HG03196 (cell line): ENCODE measurements at regions not wholly inside any gene's neighbourhood (a gene's known extent, or its start where the extent isn't known, plus 50 kb on each side); places are given as distances from the start of the nearest gene placed in this dataset.

Source experiments
- ATAC-seq: cut with Tn5 transposase; IDR thresholded peaks from one replicate; pipeline ENCODE4 v1.9.1; 2021; ENCODE audit not compliant: unreplicated experiment

DNA sequence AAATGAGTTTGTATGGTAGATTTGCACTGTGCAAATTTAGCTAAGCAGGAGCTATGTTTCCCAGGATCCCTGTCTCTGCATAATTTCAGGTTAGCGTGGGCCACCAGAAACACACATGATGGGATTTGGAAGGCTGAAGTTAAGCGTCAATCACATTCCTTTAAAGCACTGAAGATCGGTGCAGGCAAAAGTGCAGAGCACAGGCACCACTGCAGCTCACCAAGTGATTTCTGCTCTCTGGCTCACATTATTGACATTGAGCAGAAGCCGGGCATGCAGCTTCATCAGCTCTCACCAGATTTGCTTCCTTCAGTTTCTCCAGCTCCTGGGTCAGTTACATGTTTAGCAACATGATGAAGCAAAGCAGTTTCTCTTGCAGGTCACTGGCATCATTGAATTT lies 256.4 kb upstream of the TGFBR2 start:
- ATAC-seq = no peak

DNA sequence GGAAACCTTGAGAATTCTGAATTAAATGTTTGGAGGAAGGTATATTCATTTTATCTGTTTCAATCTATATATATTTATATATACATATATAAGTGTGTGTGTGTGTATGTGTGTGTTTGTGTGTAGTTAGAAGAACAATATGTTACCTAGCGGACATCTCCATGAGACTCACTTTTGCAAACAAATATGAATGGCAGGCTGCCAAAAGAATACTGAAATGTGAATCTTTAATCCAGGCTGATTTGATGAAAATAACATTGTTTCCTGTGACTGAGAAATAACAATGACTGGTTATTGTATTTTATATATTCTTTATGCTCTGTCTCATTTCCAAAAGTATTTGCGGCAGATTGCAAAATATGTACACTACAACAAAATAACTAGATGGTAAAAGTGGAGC lies 255.5 kb upstream of the TGFBR2 start:
- no peak for ATAC-seq

DNA sequence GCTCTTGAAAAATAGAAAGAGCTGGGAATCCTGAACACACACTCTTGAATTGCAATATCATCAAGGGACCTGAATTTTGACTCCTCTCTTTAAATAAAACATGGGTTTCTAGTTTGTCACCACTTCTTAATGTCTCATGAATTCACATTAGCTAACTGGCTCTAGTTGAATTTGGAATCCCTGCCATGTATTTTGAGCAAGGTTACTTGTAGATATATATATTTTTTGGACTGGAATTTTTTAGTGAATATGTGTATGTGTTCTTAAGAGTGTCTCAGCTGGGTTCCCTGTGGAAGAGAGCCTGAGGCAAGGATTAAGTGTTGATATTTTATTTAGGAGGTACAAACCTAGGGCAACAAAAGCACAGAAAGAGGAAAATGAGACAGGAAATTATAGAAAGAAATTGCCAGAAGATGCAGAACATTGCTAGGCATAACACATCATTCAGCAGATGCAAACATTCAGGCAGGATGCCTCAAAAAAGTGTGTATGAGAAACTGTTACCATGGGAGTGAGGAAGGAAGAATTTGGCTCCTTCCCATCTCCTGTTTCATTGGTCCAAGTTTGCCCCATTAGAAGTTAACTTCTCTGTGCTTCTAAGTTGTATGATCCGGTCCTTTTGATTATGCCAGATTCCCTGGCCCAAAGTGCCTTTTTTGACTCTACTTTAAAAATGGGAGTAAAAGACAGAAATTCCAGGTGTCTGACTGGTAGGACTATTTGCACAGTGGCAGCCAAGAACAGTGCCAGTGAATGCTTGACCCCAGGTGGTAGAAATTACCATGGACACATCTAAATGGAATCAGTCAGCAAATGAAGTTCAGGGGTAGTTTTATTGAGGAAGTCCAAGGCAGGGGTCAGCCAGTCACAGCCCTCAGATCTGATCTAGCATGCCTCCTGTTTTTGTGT lies 253.7 kb upstream of the TGFBR2 start:
- ATAC-seq = no peak

DNA sequence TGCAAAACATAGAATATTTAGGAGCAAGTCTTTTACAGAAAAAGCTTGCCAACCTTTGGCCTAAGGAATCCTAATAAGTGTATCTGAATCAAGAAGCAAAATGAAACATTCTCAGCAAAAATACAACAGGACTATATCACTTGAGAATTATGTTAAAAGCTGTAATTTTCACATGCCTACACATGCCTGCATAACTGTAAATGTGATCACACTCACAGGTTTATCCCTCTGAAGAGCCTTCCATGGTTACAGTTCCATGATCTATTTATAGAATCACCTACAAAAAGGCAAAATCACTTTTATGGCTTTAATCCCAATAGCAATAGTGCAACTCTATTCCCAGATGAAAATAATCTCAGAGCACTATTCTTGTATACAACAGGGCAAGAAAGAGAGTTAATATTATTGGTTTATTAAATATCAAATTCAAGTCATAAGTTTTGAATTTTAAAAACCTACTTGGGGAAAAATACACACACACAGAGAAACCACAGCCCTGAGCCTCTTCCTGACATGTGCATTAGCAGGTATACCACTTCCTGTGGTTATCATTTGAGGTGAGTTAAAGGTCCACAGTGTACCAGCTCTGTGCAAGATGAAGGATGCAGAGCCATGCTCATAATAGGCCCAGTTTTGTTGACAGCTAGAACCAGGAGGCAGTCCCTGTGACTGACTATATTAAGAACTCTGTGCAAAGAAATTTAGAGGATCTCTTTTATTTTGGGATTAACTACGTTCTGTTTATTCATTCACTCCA lies 252.5 kb upstream of the TGFBR2 start:
- ATAC-seq = peak; percentile 100

DNA sequence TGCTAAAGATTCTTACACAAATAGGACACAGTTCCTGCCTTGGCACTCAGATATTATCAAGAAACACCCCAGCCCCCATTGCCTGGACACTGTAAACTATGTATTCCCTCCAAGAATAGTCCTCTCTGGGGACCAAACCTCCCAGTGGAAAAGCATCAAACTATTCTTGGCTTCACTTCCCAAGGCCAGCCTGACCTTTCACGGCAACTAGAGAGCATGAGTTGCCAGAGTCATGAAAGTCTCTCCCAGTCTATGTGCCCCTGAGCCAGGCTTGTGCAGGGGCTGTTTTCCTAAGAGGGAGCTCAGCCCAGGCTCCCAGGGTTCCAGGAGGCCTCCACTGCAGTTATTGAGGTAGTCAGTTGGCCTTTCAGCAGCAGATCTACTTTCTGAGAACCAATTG lies 251.9 kb upstream of the TGFBR2 start:
- no peak for ATAC-seq

DNA sequence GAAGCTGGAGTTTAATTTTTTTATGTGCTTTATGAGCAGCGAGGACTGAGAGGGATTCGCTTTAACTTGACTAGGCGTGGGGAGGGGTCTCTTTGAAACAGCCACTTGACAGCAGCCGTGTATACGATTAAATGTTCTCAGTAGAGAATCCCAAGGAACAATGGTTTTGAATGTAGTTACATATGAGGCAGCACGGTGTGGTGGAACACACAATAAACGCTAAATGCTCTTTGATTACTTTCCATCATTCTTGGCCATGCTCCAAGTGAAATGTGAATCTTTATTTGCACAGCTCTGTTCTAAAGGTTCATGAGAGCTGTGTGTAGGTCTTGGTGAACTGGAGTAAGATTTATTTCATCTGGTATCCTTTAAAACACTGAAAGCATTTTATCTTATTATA lies 251.4 kb upstream of the TGFBR2 start:
- no peak for ATAC-seq

DNA sequence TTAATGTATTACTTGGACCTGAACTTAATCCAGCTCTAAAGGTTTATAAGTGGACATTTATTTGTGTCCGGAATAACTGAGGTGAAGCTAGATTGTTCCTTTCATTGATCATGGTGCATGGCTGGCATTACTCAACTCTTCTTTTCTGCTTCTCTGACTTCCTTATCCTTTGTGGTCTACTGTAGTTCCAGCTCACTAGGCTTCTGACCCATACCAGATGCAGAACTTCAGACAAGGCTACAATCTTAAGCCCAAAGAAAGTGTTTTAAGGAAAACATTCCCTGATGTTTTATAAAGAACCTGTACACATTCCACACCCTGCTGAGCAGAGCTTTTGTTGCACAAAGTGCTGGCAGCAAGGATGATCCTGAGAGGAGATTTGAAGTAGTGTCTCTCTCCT lies 250.8 kb upstream of the TGFBR2 start:
- ATAC-seq = no peak

DNA sequence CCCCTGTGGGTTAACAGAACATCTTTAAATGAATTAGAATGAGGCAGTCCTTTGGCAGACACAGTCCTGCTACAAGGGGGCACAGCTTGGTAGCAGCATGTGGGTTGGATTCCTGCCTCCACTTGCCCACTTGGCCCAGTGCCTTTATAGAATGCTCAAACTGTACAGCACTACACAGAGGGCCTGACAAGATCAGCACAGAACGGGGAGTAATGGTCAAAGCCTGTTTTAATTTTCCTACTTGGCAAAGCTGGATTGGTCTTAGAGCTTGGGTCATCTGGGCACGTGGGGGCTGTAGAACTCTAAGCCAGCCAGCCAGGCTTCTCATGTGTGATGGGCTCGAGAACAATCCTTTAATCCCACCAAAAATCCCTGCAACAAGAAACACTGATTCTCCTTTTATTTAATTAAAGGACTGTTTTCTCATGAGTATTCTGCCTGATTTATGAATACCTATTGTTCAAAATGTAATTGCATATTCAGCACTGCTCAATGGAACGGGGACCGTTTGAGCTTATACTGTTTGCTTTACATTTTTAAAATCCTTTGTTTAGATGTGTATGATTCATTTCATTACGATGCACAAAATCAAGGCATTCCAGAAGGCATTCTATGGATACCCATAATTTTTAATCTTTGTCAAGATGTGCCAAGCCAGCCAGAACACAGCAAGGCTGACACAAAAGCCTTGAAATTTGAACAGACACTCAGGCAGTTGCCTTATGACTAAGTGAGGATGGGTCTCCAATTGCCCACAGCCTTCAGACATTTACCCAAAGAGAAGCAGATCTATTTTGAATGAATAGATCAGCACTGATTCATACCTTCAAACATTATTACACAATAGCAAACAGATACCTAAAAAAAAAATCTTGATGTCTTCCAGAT lies 249.3 kb upstream of the TGFBR2 start:
- ATAC-seq = no peak

DNA sequence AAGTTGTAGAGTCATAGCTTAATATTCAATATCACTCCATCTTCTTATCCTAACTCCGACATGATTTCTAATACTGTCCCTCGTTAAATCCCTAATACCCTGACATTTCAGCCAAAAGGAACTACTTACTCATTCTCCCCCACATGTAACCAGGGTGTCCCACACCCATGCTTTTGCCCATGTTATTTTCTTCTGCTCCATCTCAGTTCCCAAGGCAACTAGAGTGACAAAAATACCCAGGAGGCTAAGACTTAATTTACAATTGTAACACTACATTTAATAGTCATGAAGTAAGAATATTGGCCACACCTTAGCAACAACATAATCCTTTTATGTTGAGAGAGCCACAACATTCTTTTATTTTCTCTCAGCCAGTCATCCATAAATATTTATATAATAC lies 248.5 kb upstream of the TGFBR2 start:
- no peak for ATAC-seq

DNA sequence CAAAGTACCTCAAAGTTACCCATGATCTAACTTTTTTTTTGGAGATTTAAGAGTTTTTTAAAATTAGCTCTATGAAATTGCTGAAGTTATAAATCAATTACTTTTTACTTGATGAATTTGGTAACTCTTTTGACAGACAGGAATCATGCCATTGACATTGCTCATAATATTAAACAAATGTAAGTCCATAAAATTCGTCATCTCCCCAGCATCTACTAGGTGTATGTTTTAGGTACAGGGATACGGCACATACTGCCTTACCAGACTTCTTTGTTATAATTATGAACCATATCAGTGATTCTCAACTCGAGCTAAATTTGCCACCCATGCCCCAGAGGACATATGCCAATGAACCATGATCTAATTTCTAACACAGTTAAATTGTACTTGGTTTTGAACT lies 247.5 kb upstream of the TGFBR2 start:
- no peak for ATAC-seq

DNA sequence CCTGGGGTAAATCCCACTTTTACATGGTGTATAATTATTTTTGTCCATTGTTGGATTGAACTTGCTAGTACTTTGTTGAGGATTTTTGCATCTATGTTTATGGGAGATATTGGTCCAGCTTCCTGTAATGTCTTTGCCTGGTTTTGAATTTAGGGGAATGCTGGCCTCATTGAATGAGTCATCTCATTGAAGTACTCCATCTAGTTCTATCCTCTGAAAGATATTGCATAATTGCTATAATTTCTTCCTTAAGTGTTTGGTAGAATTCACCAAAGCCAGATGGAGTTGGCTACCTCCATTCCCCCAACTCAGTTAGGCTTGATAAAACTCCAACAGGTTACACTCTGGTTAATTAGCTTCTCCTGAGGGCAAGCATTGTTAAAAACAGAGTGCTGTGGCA lies 237.4 kb upstream of the TGFBR2 start:
- ATAC-seq = no peak

DNA sequence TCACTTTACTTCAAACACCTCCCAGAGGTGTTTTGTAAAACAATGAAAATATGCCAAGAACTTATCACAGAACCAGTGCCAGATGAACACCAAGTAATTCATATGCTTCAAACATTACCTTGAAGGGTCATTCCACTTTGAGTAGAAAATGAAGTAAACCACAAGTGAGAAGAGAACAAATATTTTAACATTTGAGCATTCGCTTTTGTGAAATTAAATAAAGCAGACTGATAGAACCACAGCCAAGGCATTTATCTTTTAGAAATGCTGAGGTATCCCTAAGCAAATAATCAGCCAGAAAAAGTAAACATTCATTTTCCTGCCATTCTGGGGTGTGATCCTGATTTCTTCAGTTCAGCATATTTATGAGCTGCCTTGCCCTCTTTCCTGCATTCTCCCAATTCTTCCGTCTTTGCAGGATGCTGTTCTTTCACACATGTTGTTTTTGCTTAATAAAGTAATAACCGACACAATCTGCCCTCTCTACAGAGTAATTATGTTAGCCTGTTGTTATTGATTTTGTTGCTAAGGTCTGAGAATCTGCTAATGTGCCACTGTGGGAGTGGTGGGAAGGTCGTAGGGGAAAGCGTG lies 235.6 kb upstream of the TGFBR2 start:
- ATAC-seq = no peak

DNA sequence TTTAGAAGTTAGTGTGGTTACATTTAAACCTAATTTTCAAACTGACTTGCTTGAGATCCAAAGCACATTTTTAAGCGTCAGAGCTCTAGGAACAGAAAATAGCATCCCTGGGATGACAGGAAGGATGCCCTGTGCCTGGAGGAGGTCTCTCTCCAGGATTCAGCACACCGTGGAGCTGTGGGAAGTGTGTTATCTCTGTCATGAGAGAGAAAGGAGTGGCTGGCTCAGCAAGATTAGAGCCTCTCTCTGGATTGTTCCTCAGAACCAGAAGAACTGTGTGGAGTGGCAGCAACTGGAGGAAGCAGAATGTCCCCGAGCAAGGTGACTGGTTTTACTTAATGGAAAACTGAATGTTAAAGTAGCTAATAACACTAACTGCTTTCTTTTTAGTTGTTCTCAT lies 233.6 kb upstream of the TGFBR2 start:
- ATAC-seq = no peak

DNA sequence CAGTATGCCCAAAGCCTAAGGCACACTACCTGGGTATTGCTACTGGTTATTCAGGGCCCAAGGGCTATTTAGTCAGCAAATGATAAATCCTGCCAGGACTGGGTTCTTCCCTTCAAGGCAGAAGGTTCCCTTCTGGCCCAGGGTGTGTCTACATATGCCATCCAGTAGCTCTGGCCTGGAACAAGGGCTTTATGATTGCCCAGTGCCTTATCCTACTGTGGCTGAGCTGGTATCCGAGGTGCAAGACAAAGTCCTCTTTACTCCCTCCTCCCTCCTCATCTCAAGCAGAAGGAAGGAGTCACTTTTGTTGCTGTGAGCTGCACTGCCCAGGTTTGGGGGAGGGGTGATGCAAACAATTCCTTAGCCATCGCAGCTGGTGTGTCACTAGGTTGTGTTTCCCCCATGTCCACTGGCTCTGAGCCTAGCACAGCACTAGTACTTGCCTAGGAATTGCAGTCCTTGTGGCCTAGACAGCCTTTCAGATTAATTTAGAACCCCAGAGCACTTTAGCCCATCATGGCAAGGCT lies 221.8 kb upstream of the TGFBR2 start:
- ATAC-seq = no peak

DNA sequence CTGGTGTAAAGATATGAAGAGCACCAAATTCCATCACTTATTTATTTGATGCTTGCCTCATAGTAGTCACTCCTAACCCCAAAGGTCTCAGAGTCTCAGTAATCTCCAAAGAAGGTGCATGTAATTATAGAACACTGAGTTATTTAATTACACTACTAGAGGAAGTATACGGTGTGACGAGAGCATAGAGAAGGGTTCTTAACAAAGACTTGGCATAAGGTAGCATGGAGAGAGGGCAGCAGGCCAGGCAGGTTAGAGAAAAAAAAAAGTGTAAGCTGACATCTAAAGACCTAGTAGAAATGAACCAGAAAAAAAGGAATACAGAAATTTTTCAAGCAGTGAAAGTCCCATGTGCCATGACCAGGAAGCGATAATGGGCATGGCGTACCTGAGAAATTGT lies 213.3 kb upstream of the TGFBR2 start:
- no peak for ATAC-seq

DNA sequence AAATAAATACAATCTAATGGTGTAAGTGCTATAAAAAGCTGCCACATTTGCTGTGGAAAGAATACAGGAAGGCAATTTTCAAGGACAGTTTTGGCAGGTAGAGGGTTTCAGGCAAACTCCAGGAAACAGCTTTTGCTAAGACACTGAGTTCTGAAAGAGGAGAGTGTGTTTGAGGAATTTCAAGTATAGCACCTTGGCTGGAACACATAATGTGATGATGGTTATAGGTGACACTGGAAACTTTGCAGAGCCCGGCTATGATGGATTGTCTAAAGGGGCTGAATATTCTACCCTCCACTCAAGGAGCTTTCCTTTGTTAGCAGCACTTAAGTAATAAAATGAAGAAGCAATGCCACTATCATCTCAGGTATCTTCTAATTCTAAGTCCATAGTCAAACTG lies 209.4 kb upstream of the TGFBR2 start:
- ATAC-seq = no peak

DNA sequence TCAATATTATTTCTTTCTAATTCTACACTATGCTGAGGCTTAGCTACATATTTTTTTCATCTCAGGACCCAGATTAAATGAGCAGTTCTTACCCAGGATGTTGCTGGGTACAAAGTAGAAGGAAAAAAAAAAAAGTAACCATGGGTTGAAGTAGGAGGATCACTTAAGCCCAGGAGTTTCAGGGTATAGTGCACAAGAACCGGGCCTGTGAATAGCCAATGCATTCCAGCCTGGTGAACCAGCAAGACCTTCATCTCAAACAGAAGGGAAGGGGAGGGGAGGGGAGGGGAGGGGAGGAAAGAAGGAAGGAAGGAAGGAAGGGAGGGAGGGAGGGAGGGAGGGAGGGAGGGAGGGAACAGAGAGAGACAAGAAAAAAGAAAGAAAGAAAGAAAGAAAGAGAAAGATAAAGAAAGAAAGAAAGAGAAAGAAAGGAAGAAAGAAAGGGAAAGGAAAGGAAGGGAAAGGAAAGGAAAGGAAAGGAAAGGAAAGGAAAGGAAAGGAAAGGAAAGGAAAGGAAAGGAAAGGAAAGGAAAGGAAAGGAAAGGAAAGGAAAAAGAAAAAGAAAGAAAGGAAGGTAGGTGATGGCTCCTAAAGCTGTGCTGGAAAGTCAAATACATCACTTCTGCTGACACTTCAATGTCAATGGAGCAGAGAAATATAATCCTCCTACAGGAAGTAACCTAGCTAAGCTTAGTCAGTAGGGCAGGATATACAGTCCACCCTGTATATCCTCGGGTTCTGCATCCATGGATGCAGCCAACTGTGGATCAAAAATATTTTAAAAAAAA lies 206.8 kb upstream of the TGFBR2 start:
- no peak for ATAC-seq

DNA sequence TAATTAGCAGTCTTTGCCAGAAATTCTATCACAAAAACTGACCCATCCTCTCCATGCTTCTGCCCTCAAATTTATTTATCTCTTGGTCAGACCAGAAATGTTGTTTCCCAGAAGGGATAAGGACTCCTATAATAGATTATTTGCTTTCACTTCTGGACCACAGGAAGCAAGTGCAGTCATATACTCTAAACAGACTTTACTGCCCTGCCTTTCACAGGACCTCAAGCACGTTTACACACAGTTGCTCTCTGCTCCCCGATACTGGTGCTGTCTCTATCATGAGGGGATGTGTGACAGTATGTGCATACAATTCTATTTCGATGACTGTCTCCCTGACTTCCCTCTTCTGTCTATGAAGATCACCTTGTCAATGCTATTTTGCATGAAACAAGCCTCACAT lies 205.5 kb upstream of the TGFBR2 start:
- ATAC-seq = no peak

DNA sequence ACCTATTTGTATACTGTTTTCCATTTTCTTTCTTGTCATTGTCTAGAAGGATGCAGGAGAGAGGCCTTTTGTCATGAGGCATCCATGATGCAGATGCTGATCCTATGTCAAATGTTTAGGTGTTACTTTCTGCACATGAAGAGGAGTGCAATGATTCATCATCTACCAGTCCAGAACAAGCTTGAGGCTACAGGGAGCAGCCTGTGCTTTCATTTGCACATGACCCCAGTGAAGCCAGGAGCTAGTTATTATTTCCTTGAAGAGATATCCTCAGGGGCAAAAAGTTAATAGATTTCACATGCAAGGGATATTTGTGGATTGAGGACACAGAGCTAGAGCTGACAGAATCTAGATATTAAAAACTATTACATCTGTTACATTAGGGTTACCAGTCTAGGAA lies 204.4 kb upstream of the TGFBR2 start:
- ATAC-seq = no peak

DNA sequence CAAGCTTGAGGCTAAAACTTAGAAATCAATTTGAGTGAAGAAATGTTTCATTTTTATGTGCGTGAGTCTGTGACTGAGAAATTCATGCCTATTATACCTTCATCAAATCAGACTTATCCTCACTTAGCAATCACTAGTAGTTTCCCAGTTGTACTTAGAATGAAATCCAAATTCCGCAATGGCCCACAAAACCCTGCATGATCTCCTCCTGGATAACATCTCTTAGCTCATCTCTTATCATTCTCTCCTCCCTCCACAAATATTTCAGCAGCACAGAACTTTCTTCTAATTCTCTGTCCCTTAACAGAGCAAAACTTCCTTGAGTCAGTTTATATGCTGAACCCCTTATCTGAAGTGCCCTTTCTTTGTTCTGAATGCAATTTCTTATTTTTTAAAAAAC lies 198.8 kb upstream of the TGFBR2 start:
- no peak for ATAC-seq
